ENCODE measurements at regions not wholly inside any gene's neighbourhood (a gene's known extent, or its start where the extent isn't known, plus 50 kb on each side); places are given as distances from the start of the nearest gene placed in this dataset.

DNA sequence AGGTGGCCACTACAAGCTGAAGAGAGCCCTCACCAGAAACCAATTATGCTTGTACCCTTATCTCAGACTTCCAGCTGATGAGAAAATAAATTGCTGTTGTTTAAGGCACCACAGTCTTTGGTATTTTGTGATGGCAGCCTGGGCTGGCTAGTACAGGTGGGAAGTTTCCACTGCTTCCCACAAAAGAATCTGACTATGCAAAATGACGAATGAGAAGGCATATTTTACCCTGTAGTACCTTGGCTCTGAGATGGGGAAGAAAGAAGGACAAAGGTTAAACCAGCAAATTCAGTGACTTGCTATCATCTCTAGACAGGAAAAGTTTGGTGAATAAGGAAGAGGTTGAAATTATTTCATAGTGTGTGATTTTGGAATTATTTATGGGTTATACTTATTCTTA, 112.8 kb upstream of the ELL2 start:
- ChIA-PET CTCF (ENCODE audit: partially characterized antibody) (no interaction called here), POLR2A (ENCODE audit: partially characterized antibody) (no interaction called here)
- Histone ChIP-seq H3K56ac (replicated peaks; ENCODE audit: insufficient read length, low read depth, low read length) (no peak overlapping the region), H3K14ac (ENCODE audit: insufficient read length) (no peak overlapping the region), H2BK120ac (replicated peaks; ENCODE audit: low read depth, low read length) (no peak overlapping the region), H3K23ac (ENCODE audit: insufficient read length) (no peak overlapping the region), H4K20me1 (replicated peaks in 1 of 2; ENCODE audit: control insufficient read depth in 1 of 2, insufficient read depth in 2 of 2, low read length in 2 of 2) (no peaks in the 10 kb centered on the region), H3K18ac (ENCODE audit: extremely low read depth, low read length) (no peak overlapping the region), H3K23me2 (ENCODE audit: low read depth, low read length) (peaks cover 2% of the 10 kb centered on the region; the same call in 1 of the 2 replicates), H3K36me3 (ENCODE audit: control insufficient read depth in 2 of 4, insufficient read depth in 4 of 4, low read length in 3 of 4) (no peaks in the 10 kb centered on the region), H3K4ac (replicated peaks; ENCODE audit: insufficient read length, low read depth, low read length) (no peak overlapping the region), H4K91ac (replicated peaks; ENCODE audit: insufficient read length, low read length) (no peak overlapping the region), H2AK5ac (ENCODE audit: low read depth, low read length) (no peak overlapping the region), H2BK5ac (ENCODE audit: low read depth, low read length) (no peak overlapping the region), H3K9ac (replicated peaks in 1 of 4; ENCODE audit: extremely low read depth in 1 of 4, low read depth in 3 of 4, low read length in 3 of 4) (no peak overlapping the region), H3K79me2 (ENCODE audit: control insufficient read depth in 1 of 2, insufficient read depth in 2 of 2, low read length in 2 of 2) (no peaks in the 10 kb centered on the region), H2BK15ac (ENCODE audit: low read length) (no peak overlapping the region), H4K5ac (ENCODE audit: insufficient read length, low read depth, low read length) (no peak overlapping the region), H3K4me1 (replicated peaks in 1 of 4; ENCODE audit: control insufficient read depth in 3 of 4, insufficient read depth in 4 of 4, low read length in 3 of 4) (no peaks in the 10 kb centered on the region), H3K27me3 (replicated peaks in 1 of 4; ENCODE audit: control insufficient read depth in 3 of 4, extremely low read depth in 1 of 4, insufficient read depth in 3 of 4, low read length in 3 of 4) (no peaks in the 10 kb centered on the region), H3K4me3 (ENCODE audit: extremely low read depth in 1 of 4, insufficient read depth in 2 of 4, low read depth in 3 of 4, low read length in 4 of 4) (no peak overlapping the region), H2AFZ (ENCODE audit: low read length) (no peak overlapping the region), H4K8ac (ENCODE audit: extremely low read depth, insufficient read depth, low read length) (no peak overlapping the region), H3K4me2 (ENCODE audit: insufficient read depth in 1 of 2, low read depth in 2 of 2, low read length in 2 of 2) (no peak overlapping the region), H3K9me3 (ENCODE audit: insufficient read depth in 2 of 2, low read depth in 1 of 2, low read length in 1 of 2) (no peaks in the 10 kb centered on the region), H3K27ac (ENCODE audit: low read depth, low read length) (no peak overlapping the region), H2BK20ac (ENCODE audit: low read length) (no peak overlapping the region), H2BK12ac (ENCODE audit: low read depth, low read length) (no peak overlapping the region), H3K79me1 (ENCODE audit: low read depth, low read length) (no peaks in the 10 kb centered on the region)
- TF ChIP-seq BCL11A (IDR thresholded peaks at IDR 0.05; ENCODE audit: low read depth in 2 of 2, low read length in 2 of 2) = no peak
- TF ChIP-seq, protein P1, sequence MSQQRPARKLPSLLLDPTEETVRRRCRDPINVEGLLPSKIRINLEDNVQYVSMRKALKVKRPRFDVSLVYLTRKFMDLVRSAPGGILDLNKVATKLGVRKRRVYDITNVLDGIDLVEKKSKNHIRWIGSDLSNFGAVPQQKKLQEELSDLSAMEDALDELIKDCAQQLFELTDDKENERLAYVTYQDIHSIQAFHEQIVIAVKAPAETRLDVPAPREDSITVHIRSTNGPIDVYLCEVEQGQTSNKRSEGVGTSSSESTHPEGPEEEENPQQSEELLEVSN (IDR thresholded peaks at IDR 0.05) = no peak
- no peak for TF ChIP-seq CBX5 (IDR thresholded peaks at IDR 0.05; ENCODE audit: low read depth, low read length)
- TF ChIP-seq CREB1 (IDR thresholded peaks at IDR 0.05) = no peak
- no peak for TF ChIP-seq CHD2 (IDR thresholded peaks at IDR 0.05; ENCODE audit: low read length)
- no peak for TF ChIP-seq GTF2F1 (IDR thresholded peaks at IDR 0.05; ENCODE audit: borderline replicate concordance, low read depth, low read length)
- TF ChIP-seq TAF7 (optimal IDR thresholded peaks at IDR 0.05; ENCODE audit: borderline replicate concordance, low read depth, low read length) = no peak
- TF ChIP-seq, protein P2, sequence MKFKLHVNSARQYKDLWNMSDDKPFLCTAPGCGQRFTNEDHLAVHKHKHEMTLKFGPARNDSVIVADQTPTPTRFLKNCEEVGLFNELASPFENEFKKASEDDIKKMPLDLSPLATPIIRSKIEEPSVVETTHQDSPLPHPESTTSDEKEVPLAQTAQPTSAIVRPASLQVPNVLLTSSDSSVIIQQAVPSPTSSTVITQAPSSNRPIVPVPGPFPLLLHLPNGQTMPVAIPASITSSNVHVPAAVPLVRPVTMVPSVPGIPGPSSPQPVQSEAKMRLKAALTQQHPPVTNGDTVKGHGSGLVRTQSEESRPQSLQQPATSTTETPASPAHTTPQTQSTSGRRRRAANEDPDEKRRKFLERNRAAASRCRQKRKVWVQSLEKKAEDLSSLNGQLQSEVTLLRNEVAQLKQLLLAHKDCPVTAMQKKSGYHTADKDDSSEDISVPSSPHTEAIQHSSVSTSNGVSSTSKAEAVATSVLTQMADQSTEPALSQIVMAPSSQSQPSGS (IDR thresholded peaks at IDR 0.05; ENCODE audit: low read length) = no peak
- TF ChIP-seq SP2 (IDR thresholded peaks at IDR 0.05; ENCODE audit: low read length) = no peak
- DNase-seq (ENCODE audit: low read depth in 1 of 2, low spot score in 2 of 2) = no peak
- WGBS, 2 experiments (ENCODE audit: extremely low coverage in 1 of 2, insufficient coverage in 1 of 2, insufficient read length in 1 of 2, insufficient replicate concordance in 2 of 2, low coverage in 1 of 2, low lambda C conversion rate in 2 of 2, missing lambda C conversion rate in 1 of 2) = 80% methylated on average over 1 of the region's 1 CpG; no CpG with 5 or more reads in 1 of the 2 experiments
- FAIRE-seq = no peak

Data from H1 (cell line).